Glomerular endothelial cell (primary cell): ENCODE measurements at regions not wholly inside any gene's neighbourhood (a gene's known extent, or its start where the extent isn't known, plus 50 kb on each side); places are given as distances from the start of the nearest gene placed in this dataset.

Source experiments
- DNase-seq: peaks from one replicate; pipeline ENCODE4 v3.0.0-alpha.2; 2011; ENCODE audit warnings: low read depth, low spot score; ENCODE audit errors: extremely low read depth

GRCh38 chr12:41893491-41893890 is 251.2 kb downstream of the GXYLT1 start:
- DNase-seq = no peak

GRCh38 chr12:41892302-41892701 is 252.4 kb downstream of the GXYLT1 start:
- no peak for DNase-seq

DNA sequence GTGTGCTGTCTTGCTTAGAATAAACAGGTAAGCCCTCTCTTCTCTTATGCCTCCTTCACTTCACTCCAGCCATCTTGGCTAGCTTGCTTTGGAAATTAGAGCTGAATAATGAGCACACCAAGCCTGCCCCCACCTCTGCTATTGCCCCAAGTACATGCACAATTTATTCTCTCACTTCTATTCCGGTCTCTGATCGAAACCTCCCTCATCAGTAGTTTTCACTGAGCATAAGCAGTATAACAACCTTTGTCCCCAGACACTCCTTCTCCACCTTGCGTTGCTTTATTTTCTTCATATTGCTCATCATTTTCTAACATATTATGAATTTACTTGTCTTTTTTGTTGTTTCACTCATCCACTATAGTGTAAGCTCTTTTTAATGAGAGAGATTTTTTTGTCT is 253.4 kb downstream of the GXYLT1 start:
- no peak for DNase-seq

DNA sequence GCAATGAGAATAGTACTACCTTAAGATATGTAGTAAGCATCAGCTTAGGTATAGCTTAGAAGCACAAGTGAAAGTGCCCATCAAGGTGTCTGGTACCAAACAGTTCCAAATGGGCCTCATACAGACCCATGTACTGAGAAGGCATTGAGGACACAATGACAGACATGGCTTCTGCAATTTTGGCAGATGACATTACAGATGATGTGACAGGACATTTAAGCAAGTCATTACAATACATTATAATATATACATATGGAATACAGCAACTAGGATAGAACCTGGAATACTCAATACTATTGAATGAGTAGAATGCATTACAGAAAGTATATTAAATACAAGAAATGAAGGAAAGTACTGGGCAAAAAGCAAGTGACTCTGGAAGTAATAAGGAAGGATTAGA is 256.4 kb downstream of the GXYLT1 start:
- DNase-seq = no peak

GRCh38 chr12:41881891-41882805 is 262.5 kb downstream of the GXYLT1 start:
- DNase-seq = no peak

- DNase-seq = no peak
Observed at GRCh38 chr12:41869432-41869831, 275.2 kb downstream of the GXYLT1 start.

- DNase-seq = no peak
Observed at GRCh38 chr12:41866878-41867430, 277.7 kb downstream of the GXYLT1 start.

- no peak for DNase-seq
Observed at GRCh38 chr12:41856228-41856627, 288.4 kb downstream of the GXYLT1 start.

DNA sequence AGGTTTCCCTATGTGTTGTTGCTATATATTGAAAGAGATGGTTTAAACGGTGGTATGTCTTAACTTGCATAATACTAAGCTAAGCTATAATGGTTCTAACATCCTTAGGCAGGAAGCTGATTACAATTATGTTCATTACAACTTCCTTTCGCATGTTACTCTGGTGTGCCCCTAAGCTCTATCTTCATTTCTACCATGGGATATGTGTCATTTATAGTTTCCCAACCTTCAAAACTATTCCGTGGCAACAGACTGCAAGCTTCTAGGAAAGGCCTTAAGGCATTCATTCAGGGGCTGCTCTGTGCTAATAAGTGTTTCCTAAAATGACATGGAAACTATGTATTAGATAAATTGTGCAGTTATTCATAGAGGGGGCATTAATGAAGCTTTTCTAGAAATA is 294.6 kb downstream of the GXYLT1 start:
- DNase-seq = peak; percentile 9

- DNase-seq = no peak
Observed at GRCh38 chr12:41846718-41847117, 298.0 kb downstream of the GXYLT1 start.

DNA sequence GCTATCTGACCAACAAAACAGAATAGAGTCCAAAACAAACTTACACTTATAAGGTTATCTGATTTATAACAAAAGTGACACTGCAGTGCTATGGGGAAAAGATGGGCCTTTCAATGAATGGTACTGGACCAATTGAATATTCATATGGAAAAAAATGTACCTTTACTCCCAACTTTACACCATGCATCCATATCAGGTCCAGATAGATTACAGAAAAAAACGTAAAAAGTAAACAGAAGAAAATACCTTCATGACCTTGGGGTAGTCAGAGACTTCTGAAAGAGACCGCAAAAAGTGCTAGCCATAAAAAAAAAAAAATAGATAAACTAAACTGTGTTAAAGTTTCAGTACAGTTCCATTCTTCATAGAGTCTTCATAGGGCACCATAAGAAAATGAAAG is 308.3 kb downstream of the GXYLT1 start:
- no peak for DNase-seq

- no peak for DNase-seq
Observed at GRCh38 chr12:41835556-41835955, 309.1 kb downstream of the GXYLT1 start.

DNA sequence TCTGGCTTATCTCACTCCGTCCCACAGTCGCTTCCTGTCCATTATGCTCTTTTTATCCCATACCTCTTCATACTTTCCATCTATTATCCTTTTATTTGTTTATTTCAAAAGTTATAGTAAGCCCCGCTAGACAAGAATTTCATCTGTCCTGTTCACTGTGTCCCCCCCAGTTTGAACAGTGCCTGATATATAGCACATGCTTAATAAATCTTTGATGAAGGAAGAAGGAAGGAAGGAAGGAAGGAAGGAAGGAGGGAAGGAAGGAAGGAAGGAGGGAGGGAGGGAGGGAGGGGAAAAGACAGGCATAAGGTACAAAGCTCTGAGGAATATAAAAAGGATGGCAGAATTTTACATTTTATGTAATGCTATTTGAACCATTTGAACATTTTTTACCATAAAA is 324.7 kb downstream of the GXYLT1 start:
- DNase-seq = no peak

- no peak for DNase-seq
Observed at GRCh38 chr12:41804026-41804425, 340.6 kb downstream of the GXYLT1 start.

DNA sequence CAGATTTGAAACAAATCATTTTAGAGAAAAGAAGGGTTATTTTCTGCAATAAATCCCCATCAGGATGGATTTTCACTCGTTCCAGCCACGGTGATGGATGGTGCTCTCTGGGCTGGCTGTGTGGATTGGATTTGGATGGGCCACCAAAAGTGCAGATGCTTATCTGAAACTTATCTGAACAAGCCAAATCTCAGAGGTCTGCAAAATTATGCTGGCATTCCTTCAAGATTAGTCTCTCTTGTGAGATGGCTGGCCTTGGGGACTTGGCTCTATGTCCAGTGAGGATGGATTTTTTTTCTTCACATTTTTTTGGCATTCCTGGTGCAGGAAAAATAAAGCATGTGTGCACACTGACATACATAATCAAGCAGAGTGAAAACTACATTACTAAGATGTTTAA is 341.9 kb downstream of the GXYLT1 start:
- DNase-seq = no peak

DNA sequence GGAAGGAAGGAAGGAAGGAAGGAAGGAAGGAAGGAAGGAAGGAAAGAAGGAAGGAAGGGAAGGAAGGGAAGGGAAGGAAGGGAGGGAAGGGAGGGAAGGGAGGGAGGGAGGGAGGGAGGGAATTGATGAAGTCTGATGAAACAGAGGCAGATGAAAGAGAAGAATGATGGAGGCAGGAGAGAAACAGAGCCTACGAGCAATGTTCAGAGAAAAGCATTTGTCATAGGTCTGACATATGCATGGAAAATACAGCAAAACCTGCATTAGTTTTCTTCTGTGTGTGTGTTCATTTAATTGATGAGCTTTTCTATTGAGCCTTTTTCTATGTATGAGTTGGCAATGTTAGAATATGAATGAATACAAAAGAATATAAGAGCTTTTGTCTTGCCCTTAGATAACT is 343.4 kb downstream of the GXYLT1 start:
- DNase-seq = no peak

GRCh38 chr12:41799671-41800070 is 345.0 kb downstream of the GXYLT1 start:
- DNase-seq = no peak

DNA sequence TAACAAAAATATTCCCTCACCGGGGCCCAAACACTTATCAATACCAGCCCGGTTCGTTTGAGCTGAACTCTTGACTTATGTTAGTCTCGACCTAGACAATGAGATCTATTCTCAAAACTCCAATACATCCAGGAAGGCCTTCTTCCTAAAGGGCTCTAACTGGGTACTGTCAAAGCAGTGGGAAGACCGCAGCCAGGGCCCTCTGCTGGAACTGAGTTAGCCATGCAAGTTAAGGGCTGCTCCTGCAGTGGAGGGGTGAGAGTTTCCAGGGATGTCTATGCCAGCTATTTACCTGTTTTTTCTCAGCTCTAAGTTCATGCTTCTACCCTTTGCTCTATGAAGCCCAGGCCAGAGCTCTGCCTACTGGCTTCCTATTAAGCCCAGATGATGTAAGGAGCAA is 348.8 kb downstream of the GXYLT1 start:
- DNase-seq = no peak

- DNase-seq = no peak
Observed at GRCh38 chr12:41795051-41795600, 349.5 kb downstream of the GXYLT1 start.

GRCh38 chr12:41794336-41794735 is 350.3 kb downstream of the GXYLT1 start:
- DNase-seq = no peak

GRCh38 chr12:41784957-41785356 is 359.7 kb downstream of the GXYLT1 start:
- DNase-seq = no peak

GRCh38 chr12:41778934-41779333 is 365.7 kb downstream of the GXYLT1 start:
- no peak for DNase-seq
